HepG2 (cell line): ENCODE measurements at regions not wholly inside any gene's neighbourhood (a gene's known extent, or its start where the extent isn't known, plus 50 kb on each side); places are given as distances from the start of the nearest gene placed in this dataset.

Experiments
- ATAC-seq: fragments of 200-7000 bp; cut with Tn5 transposase; 3 replicates; pipeline ENCODE4 v1.9.1; 2020; ENCODE audit warnings: mild to moderate bottlenecking, moderate library complexity
- BruUV-seq: library from RNA; stranded (reverse); fragments of 400-500 nt; replicated peaks from 2 replicates; lab custom pipeline; 2021; lab: Mats Ljungman, UMichigan
- CTCF ChIA-PET: fragments of 300-600 bp; formaldehyde crosslinking; extraction: SDS; loops from one replicate; lab custom pipeline; 2021; ENCODE audit warnings: low total read pairs, inconsistent platforms, low intra/inter-chr PET ratio; lab: Yijun Ruan, JAX
- POLR2A ChIA-PET: fragments of 350-600 bp; sonication (Branson Sonifier 250); formaldehyde crosslinking; loops from one replicate; lab custom pipeline; 2020; ENCODE audit warnings: antibody characterized with exemption, inconsistent platforms; lab: Yijun Ruan, JAX
- DNase-seq: peaks from one replicate; pipeline ENCODE4 v3.0.0-alpha.2; 2015; ENCODE audit warnings: low spot score
- FAIRE-seq: peaks from 3 replicates; lab custom pipeline; 2011; peaks lifted over from hg19 to GRCh38; lab: Jason Lieb, UNC
- H2AFZ ChIP-seq: one replicate; pipeline ENCODE4 v1.6.1; 2011; ENCODE audit warnings: low read length, inconsistent platforms
- H3K27ac ChIP-seq: fragments of 300-600 bp; 3 replicates; pipeline ENCODE4 v1.8.0; 2011; ENCODE audit warnings: mixed run types, mild to moderate bottlenecking, mixed read lengths, low read length, inconsistent platforms; ENCODE audit not compliant: insufficient read depth; ENCODE audit errors: extremely low read length
- H3K27me3 ChIP-seq, 2 experiments: fragments of 200-600 bp in 1 of 2; 2 replicates in 1 of 2; 3 replicates in 1 of 2; pipeline versions ENCODE4 v1.6.0 to v1.8.0; 2011; ENCODE audit warnings: low read length in 2 of 2, mild to moderate bottlenecking in 2 of 2, moderate library complexity in 2 of 2, inconsistent platforms in 1 of 2; ENCODE audit not compliant: insufficient read depth in 2 of 2, control insufficient read depth in 1 of 2
- H3K36me3 ChIP-seq, 2 experiments: fragments of 200-600 bp in 1 of 2; replicated peaks in 1 of 2; 2 replicates in 1 of 2; 3 replicates in 1 of 2; pipeline versions ENCODE4 v1.5.1 to v1.8.0; 2011; ENCODE audit warnings: low read length in 2 of 2, inconsistent platforms in 1 of 2; ENCODE audit not compliant: insufficient read depth in 2 of 2, control insufficient read depth in 1 of 2
- H3K4me1 ChIP-seq: 2 replicates; pipeline ENCODE4 v1.5.1; 2012; ENCODE audit warnings: low read length, inconsistent platforms; ENCODE audit not compliant: insufficient read depth
- H3K4me2 ChIP-seq: 2 replicates; pipeline ENCODE4 v1.6.0; 2011; ENCODE audit warnings: low read depth, low read length, inconsistent platforms
- H3K4me3 ChIP-seq, 3 experiments: fragments of 200-600 bp in 1 of 3; sonication (generic), shearing (Covaris generic) in 1 of 3; replicated peaks in 1 of 3; 2 replicates each; pipeline ENCODE4 v1.5.1; 2011 to 2016; ENCODE audit warnings: low read length in 3 of 3, inconsistent platforms in 2 of 3, low read depth in 2 of 3, mild to moderate bottlenecking in 2 of 3, control low read depth in 1 of 3, mixed read lengths in 1 of 3; ENCODE audit not compliant: insufficient read depth in 1 of 3
- H3K79me2 ChIP-seq: one replicate; pipeline ENCODE4 v1.6.1; 2011; ENCODE audit warnings: low read length, inconsistent platforms; ENCODE audit not compliant: insufficient read depth
- H3K9ac ChIP-seq: 2 replicates; pipeline ENCODE4 v1.6.0; 2011; ENCODE audit warnings: mild to moderate bottlenecking, low read depth, low read length, inconsistent platforms; ENCODE audit not compliant: insufficient read depth
- H3K9me3 ChIP-seq: 2 replicates; pipeline ENCODE4 v1.5.1; 2012; ENCODE audit warnings: mild to moderate bottlenecking, low read length
- H4K20me1 ChIP-seq: 2 replicates; pipeline ENCODE4 v1.6.0; 2011; ENCODE audit warnings: inconsistent platforms, mild to moderate bottlenecking, low read length, moderate library complexity; ENCODE audit not compliant: insufficient read depth
- HNRNPL ChIP-seq: fragments of 200-400 bp; formaldehyde crosslinking; IDR thresholded peaks from 2 replicates; pipeline ENCODE4 v1.6.1; 2017; ENCODE audit warnings: mild to moderate bottlenecking, low read depth, low read length
- JUN ChIP-seq: sonication (generic); formaldehyde crosslinking; IDR thresholded peaks from 2 replicates; pipeline ENCODE4 v1.4.0; 2020; ENCODE audit warnings: mild to moderate bottlenecking, missing genetic modification reagents
- NCOA5 ChIP-seq: sonication (generic); formaldehyde crosslinking; IDR thresholded peaks from 2 replicates; pipeline ENCODE4 v1.4.0; 2020; ENCODE audit warnings: missing genetic modification reagents
- RELA ChIP-seq: sonication (generic); formaldehyde crosslinking; IDR thresholded peaks from 2 replicates; pipeline ENCODE4 v1.4.0; 2020; ENCODE audit warnings: missing genetic modification reagents
- REPIN1 ChIP-seq: sonication (generic); formaldehyde crosslinking; IDR thresholded peaks from 2 replicates; pipeline ENCODE4 v1.8.0; 2022; ENCODE audit warnings: missing genetic modification reagents, low read depth, mild to moderate bottlenecking, borderline replicate concordance
- TAF1 ChIP-seq: sonication (generic); formaldehyde crosslinking; IDR thresholded peaks from 2 replicates; pipeline ENCODE4 v1.4.0; 2020; ENCODE audit warnings: missing genetic modification reagents
- ZFYVE20 ChIP-seq: sonication (generic); formaldehyde crosslinking; IDR thresholded peaks from 2 replicates; pipeline ENCODE4 v1.8.0; 2023; ENCODE audit warnings: low read depth, mild to moderate bottlenecking, moderate library complexity, missing genetic modification reagents, borderline replicate concordance
- ZNF101 ChIP-seq: sonication (generic); formaldehyde crosslinking; IDR thresholded peaks from 2 replicates; pipeline ENCODE4 v1.4.0; 2020; ENCODE audit warnings: mild to moderate bottlenecking, low read depth, missing genetic modification reagents, borderline replicate concordance
- ZNF225 ChIP-seq: sonication (generic); formaldehyde crosslinking; IDR thresholded peaks from 2 replicates; pipeline ENCODE4 v1.4.0; 2020; ENCODE audit warnings: mild to moderate bottlenecking, missing genetic modification reagents
- ZNF460 ChIP-seq: sonication (generic); formaldehyde crosslinking; IDR thresholded peaks from 2 replicates; pipeline ENCODE4 v1.5.1; 2020; ENCODE audit warnings: missing genetic modification reagents, mild to moderate bottlenecking, borderline replicate concordance
- ZNF672 ChIP-seq: sonication (generic); formaldehyde crosslinking; IDR thresholded peaks from 2 replicates; pipeline ENCODE4 v1.8.1; 2022; ENCODE audit warnings: missing genetic modification reagents
- ZNF781 ChIP-seq: sonication (generic); formaldehyde crosslinking; IDR thresholded peaks from 2 replicates; pipeline ENCODE4 v1.5.1; 2020; ENCODE audit warnings: borderline replicate concordance, mild to moderate bottlenecking, missing genetic modification reagents; ENCODE audit errors: not compliant biosample characterization
- ZSCAN22 ChIP-seq: sonication (generic); formaldehyde crosslinking; IDR thresholded peaks from 2 replicates; pipeline ENCODE4 v1.4.0; 2020; ENCODE audit warnings: mild to moderate bottlenecking, missing genetic modification reagents
- WGBS: methylation state at CpG from one replicate; pipeline ENCODE4 v1.1.6; 2017; ENCODE audit warnings: low lambda C conversion rate; 5-methylcytosine and 5-hydroxymethylcytosine counted together
- in situ Hi-C: cut with HindIII; loops from 2 replicates; pipeline ENCODE4 v1.10.0; 2017; ENCODE audit warnings: low pct_unique_long_range_greater_than_20kb; ENCODE audit not compliant: extremely low pct_ligation_motif_present
- intact Hi-C: fragments of 100-400 bp; cut with micrococcal nuclease; formaldehyde crosslinking; loops from one replicate; pipeline ENCODE4 v1.10.0; 2022; ENCODE audit not compliant: unreplicated experiment
- TF ChIP-seq, protein P1 (sequence below): sonication (generic); formaldehyde crosslinking; IDR thresholded peaks from 2 replicates; pipeline ENCODE4 v1.5.1; 2020; ENCODE audit warnings: mild to moderate bottlenecking, moderate library complexity, missing genetic modification reagents
- TF ChIP-seq, protein P2 (sequence below): sonication (generic); formaldehyde crosslinking; conservative IDR thresholded peaks from 2 replicates; pipeline ENCODE4 v1.8.0; 2022; ENCODE audit warnings: missing genetic modification reagents
- TF ChIP-seq, protein P3 (sequence below): sonication (generic); formaldehyde crosslinking; IDR thresholded peaks from 2 replicates; pipeline ENCODE4 v1.8.0; 2022; ENCODE audit warnings: mild to moderate bottlenecking, missing genetic modification reagents, moderate library complexity
- TF ChIP-seq, protein P4 (sequence below): sonication (generic); formaldehyde crosslinking; IDR thresholded peaks from 2 replicates; pipeline ENCODE4 v1.5.0; 2020; ENCODE audit warnings: missing genetic modification reagents, mild to moderate bottlenecking, borderline replicate concordance
- TF ChIP-seq, protein P5 (sequence below): sonication (generic); formaldehyde crosslinking; IDR thresholded peaks from 2 replicates; pipeline ENCODE4 v1.4.0; 2020; ENCODE audit warnings: missing genetic modification reagents

DNA sequence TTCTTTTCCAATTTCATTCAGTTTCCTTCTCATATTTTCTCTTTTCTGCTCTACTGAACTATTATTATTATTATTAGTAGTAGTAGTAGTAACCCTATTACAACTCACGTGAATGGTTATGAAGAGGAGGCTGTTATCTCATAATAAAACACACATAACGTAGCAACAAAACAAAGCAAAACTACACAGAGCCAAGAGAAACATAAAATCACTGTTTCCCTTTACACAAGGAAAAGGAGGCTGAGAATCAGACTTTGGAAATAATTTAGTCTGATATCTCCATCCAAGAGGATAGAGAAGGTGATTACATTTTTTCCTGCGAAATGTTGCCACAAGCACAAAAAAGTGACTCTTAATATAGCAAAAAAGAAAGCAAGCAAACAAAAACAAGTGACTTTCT lies 975.8 kb upstream of the FLRT2 start (continued):
- TF ChIP-seq, protein P1, sequence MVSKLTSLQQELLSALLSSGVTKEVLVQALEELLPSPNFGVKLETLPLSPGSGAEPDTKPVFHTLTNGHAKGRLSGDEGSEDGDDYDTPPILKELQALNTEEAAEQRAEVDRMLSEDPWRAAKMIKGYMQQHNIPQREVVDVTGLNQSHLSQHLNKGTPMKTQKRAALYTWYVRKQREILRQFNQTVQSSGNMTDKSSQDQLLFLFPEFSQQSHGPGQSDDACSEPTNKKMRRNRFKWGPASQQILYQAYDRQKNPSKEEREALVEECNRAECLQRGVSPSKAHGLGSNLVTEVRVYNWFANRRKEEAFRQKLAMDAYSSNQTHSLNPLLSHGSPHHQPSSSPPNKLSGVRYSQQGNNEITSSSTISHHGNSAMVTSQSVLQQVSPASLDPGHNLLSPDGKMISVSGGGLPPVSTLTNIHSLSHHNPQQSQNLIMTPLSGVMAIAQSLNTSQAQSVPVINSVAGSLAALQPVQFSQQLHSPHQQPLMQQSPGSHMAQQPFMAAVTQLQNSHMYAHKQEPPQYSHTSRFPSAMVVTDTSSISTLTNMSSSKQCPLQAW (CRISPR knock-in tag) = no peak
- TF ChIP-seq REPIN1 = no peak
- TF ChIP-seq, protein P2, sequence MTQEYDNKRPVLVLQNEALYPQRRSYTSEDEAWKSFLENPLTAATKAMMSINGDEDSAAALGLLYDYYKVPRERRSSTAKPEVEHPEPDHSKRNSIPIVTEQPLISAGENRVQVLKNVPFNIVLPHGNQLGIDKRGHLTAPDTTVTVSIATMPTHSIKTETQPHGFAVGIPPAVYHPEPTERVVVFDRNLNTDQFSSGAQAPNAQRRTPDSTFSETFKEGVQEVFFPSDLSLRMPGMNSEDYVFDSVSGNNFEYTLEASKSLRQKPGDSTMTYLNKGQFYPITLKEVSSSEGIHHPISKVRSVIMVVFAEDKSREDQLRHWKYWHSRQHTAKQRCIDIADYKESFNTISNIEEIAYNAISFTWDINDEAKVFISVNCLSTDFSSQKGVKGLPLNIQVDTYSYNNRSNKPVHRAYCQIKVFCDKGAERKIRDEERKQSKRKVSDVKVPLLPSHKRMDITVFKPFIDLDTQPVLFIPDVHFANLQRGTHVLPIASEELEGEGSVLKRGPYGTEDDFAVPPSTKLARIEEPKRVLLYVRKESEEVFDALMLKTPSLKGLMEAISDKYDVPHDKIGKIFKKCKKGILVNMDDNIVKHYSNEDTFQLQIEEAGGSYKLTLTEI = no peak
- TF ChIP-seq ZSCAN22 (CRISPR knock-in tag) = no peak
- TF ChIP-seq ZNF460 (CRISPR knock-in tag) = no peak
- TF ChIP-seq NCOA5 = no peak
- TF ChIP-seq, protein P3, sequence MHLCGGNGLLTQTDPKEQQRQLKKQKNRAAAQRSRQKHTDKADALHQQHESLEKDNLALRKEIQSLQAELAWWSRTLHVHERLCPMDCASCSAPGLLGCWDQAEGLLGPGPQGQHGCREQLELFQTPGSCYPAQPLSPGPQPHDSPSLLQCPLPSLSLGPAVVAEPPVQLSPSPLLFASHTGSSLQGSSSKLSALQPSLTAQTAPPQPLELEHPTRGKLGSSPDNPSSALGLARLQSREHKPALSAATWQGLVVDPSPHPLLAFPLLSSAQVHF (CRISPR knock-in tag) = no peak
- TF ChIP-seq ZNF672 = no peak

DNA sequence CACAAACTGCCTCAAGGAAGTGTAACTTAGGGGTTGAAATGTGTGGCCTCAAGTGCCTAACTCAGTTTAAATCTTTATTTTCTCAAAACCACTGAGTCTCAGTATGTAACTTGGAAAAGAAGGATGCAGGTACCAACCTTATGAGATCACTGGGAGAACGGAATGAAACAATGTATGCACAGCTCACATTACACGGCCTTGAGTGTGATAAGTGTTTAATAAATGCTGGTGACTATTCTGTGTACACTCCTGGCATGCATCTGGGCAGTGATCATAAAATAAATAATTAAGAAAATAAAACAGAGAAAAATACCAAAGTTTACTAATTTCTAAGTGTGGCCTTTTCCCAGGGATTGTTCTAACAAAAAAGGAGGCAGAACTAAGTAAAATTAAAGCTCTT lies 974.5 kb upstream of the FLRT2 start:
- no peak for FAIRE-seq
- CTCF ChIA-PET = no interaction called here
- no peak for ATAC-seq
- peaks cover 84% of the 10 kb centered on the region for H3K9me3 ChIP-seq
- in situ Hi-C loops (no loop called here), intact Hi-C loops (no loop called here)
- POLR2A ChIA-PET = no interaction called here
- no peak for DNase-seq
- H3K27ac ChIP-seq = no peak overlapping the region
- no peak overlapping the region for H3K4me2 ChIP-seq
- no TSS peak for BruUV-seq
- no peaks in the 10 kb centered on the region for H3K79me2 ChIP-seq
- no peaks in the 10 kb centered on the region for H3K36me3 ChIP-seq
- WGBS = 0% methylated on average over 2 of the region's 2 CpGs
- no peaks in the 10 kb centered on the region for H4K20me1 ChIP-seq
- H3K4me3 ChIP-seq = no peak overlapping the region
- no peaks in the 10 kb centered on the region for H3K4me1 ChIP-seq
- H3K27me3 ChIP-seq = no peaks in the 10 kb centered on the region
- no peak overlapping the region for H3K9ac ChIP-seq
- H2AFZ ChIP-seq = no peak overlapping the region
- TF ChIP-seq ZNF225 (CRISPR knock-in tag) (no peak), JUN (no peak), HNRNPL (no peak), TAF1 (no peak), ZFYVE20 (CRISPR knock-in tag) (no peak), ZNF101 (no peak), RELA (no peak), ZNF781 (CRISPR knock-in tag) (no peak)
- TF ChIP-seq, protein P4, sequence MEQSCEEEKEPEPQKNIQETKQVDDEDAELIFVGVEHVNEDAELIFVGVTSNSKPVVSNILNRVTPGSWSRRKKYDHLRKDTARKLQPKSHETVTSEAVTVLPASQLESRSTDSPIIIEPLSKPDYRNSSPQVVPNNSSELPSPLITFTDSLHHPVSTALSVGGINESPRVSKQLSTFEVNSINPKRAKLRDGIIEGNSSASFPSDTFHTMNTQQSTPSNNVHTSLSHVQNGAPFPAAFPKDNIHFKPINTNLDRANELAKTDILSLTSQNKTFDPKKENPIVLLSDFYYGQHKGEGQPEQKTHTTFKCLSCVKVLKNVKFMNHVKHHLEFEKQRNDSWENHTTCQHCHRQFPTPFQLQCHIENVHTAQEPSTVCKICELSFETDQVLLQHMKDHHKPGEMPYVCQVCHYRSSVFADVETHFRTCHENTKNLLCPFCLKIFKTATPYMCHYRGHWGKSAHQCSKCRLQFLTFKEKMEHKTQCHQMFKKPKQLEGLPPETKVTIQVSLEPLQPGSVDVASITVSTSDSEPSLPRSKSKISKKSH (CRISPR knock-in tag) = no peak
- TF ChIP-seq, protein P5, sequence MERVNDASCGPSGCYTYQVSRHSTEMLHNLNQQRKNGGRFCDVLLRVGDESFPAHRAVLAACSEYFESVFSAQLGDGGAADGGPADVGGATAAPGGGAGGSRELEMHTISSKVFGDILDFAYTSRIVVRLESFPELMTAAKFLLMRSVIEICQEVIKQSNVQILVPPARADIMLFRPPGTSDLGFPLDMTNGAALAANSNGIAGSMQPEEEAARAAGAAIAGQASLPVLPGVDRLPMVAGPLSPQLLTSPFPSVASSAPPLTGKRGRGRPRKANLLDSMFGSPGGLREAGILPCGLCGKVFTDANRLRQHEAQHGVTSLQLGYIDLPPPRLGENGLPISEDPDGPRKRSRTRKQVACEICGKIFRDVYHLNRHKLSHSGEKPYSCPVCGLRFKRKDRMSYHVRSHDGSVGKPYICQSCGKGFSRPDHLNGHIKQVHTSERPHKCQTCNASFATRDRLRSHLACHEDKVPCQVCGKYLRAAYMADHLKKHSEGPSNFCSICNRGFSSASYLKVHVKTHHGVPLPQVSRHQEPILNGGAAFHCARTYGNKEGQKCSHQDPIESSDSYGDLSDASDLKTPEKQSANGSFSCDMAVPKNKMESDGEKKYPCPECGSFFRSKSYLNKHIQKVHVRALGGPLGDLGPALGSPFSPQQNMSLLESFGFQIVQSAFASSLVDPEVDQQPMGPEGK (CRISPR knock-in tag) = no peak
